Tibial nerve (tissue), 4 donors: ENCODE measurements at regions not wholly inside any gene's neighbourhood (a gene's known extent, or its start where the extent isn't known, plus 50 kb on each side); places are given as distances from the start of the nearest gene placed in this dataset.

Source experiments
- DNase-seq, 2 donors: peaks; one replicate each; pipeline ENCODE4 v3.0.0-alpha.2; 2019; ENCODE audit warnings: low spot score in 2 of 2
- H3K27ac ChIP-seq, 4 donors: fragments of 200-600 bp; sonication (generic) in 3 of 4; one replicate each; pipeline ENCODE4 v1.5.1; 2017 to 2019; ENCODE audit warnings: mild to moderate bottlenecking in 1 of 4
- H3K27me3 ChIP-seq, 2 donors: fragments of 200-600 bp; sonication (generic) in 1 of 2; one replicate each; pipeline versions ENCODE4 v1.5.1 to v1.6.0; 2017 to 2019
- H3K36me3 ChIP-seq, 3 donors: fragments of 200-600 bp; sonication (generic); one replicate each; pipeline ENCODE4 v1.5.1; 2018 to 2019
- H3K4me1 ChIP-seq, 4 donors: fragments of 200-600 bp; sonication (generic) in 3 of 4; one replicate each; pipeline ENCODE4 v1.5.1; 2017 to 2019
- H3K4me3 ChIP-seq, 4 donors: fragments of 200-600 bp; sonication (generic) in 3 of 4; one replicate each; pipeline ENCODE4 v1.5.1; 2017 to 2019; ENCODE audit warnings: mild to moderate bottlenecking in 1 of 4, moderate library complexity in 1 of 4
- H3K9me3 ChIP-seq, 4 donors: fragments of 200-600 bp; sonication (generic) in 3 of 4; one replicate each; pipeline ENCODE4 v1.5.1; 2017 to 2019
- CTCF ChIP-seq, 5 experiments: fragments of 200-600 bp in 3 of 5; fragments of 450-650 bp in 2 of 5; sonication (generic) in 3 of 5; IDR thresholded peaks; one replicate each; pipeline ENCODE4 v1.5.1; 2016 to 2019; ENCODE audit warnings: antibody characterized with exemption in 5 of 5, mild to moderate bottlenecking in 3 of 5, moderate library complexity in 2 of 5
- EP300 ChIP-seq, 2 donors: sonication (generic); formaldehyde crosslinking; IDR thresholded peaks; one replicate each; pipeline ENCODE4 v1.6.1; 2017; ENCODE audit warnings: antibody characterized with exemption in 2 of 2, mild to moderate bottlenecking in 1 of 2
- POLR2A ChIP-seq, 2 donors: fragments of 450-650 bp; IDR thresholded peaks; one replicate each; pipeline ENCODE4 v1.6.1; 2017; ENCODE audit warnings: antibody characterized with exemption in 2 of 2, mild to moderate bottlenecking in 2 of 2, moderate library complexity in 2 of 2
- WGBS, 2 donors: methylation state at CpG; one replicate each; pipeline ENCODE4 v1.1.5; 2018; 5-methylcytosine and 5-hydroxymethylcytosine counted together

- WGBS, 2 donors = 84 to 95% methylated on average over 3 of the region's 3 CpGs
- H3K27me3 ChIP-seq = no peaks in the 10 kb centered on the region
- no peak for DNase-seq
- no peak for TF ChIP-seq CTCF (IDR thresholded peaks at IDR 0.05)
- no peak for TF ChIP-seq EP300 (IDR thresholded peaks at IDR 0.05)
- TF ChIP-seq POLR2A (IDR thresholded peaks at IDR 0.05) = no peak
- no peaks in the 10 kb centered on the region for H3K4me1 ChIP-seq
- no peak overlapping the region for H3K4me3 ChIP-seq
- no peaks in the 10 kb centered on the region for H3K9me3 ChIP-seq
- H3K36me3 ChIP-seq = no peaks in the 10 kb centered on the region
- H3K27ac ChIP-seq = no peak overlapping the region
Observed at GRCh38 chrX:142043196-142043595, 139.5 kb downstream of the MAGEC1 start.

GRCh38 chrX:142040906-142041305 lies 137.2 kb downstream of the MAGEC1 start:
- H3K9me3 ChIP-seq = no peaks in the 10 kb centered on the region
- no peaks in the 10 kb centered on the region for H3K36me3 ChIP-seq
- no peaks in the 10 kb centered on the region for H3K27me3 ChIP-seq
- H3K4me1 ChIP-seq = no peaks in the 10 kb centered on the region
- DNase-seq = no peak
- H3K27ac ChIP-seq = no peak overlapping the region
- no peak overlapping the region for H3K4me3 ChIP-seq
- 86 to 89% methylated on average over 3 to 6 of the region's 6 CpGs for WGBS, 2 donors
- TF ChIP-seq CTCF (IDR thresholded peaks at IDR 0.05) = no peak
- no peak for TF ChIP-seq POLR2A (IDR thresholded peaks at IDR 0.05)
- TF ChIP-seq EP300 (IDR thresholded peaks at IDR 0.05) = no peak

GRCh38 chrX:142036116-142036515 lies 132.4 kb downstream of the MAGEC1 start:
- Histone ChIP-seq H3K4me1 (no peaks in the 10 kb centered on the region), H3K4me3 (no peak overlapping the region), H3K9me3 (no peaks in the 10 kb centered on the region), H3K36me3 (no peaks in the 10 kb centered on the region), H3K27ac (no peak overlapping the region), H3K27me3 (no peaks in the 10 kb centered on the region)
- no peak for DNase-seq
- no peak for TF ChIP-seq EP300 (IDR thresholded peaks at IDR 0.05)
- no peak for TF ChIP-seq CTCF (IDR thresholded peaks at IDR 0.05)
- TF ChIP-seq POLR2A (IDR thresholded peaks at IDR 0.05) = no peak

- TF ChIP-seq EP300 (IDR thresholded peaks at IDR 0.05) = no peak
- TF ChIP-seq POLR2A (IDR thresholded peaks at IDR 0.05) = no peak
- no peak for TF ChIP-seq CTCF (IDR thresholded peaks at IDR 0.05)
- 75 to 81% methylated on average over 1 of the region's 1 CpG for WGBS, 2 donors
- H3K9me3 ChIP-seq = no peaks in the 10 kb centered on the region
- no peak overlapping the region for H3K27ac ChIP-seq
- H3K4me3 ChIP-seq = no peak overlapping the region
- DNase-seq = no peak
- no peaks in the 10 kb centered on the region for H3K27me3 ChIP-seq
- no peaks in the 10 kb centered on the region for H3K4me1 ChIP-seq
- no peaks in the 10 kb centered on the region for H3K36me3 ChIP-seq
Observed at GRCh38 chrX:142005532-142005931, 101.8 kb downstream of the MAGEC1 start.

- H3K4me3 ChIP-seq = no peak overlapping the region
- H3K27ac ChIP-seq = no peak overlapping the region
- no peaks in the 10 kb centered on the region for H3K36me3 ChIP-seq
- H3K9me3 ChIP-seq = no peaks in the 10 kb centered on the region
- TF ChIP-seq CTCF (IDR thresholded peaks at IDR 0.05) = no peak
- TF ChIP-seq EP300 (IDR thresholded peaks at IDR 0.05) = no peak
- DNase-seq = no peak
- WGBS, 2 donors = 60 to 77% methylated on average over 3 of the region's 3 CpGs
- H3K27me3 ChIP-seq = no peaks in the 10 kb centered on the region
- no peaks in the 10 kb centered on the region for H3K4me1 ChIP-seq
Observed at GRCh38 chrX:142002471-142002870, 98.8 kb downstream of the MAGEC1 start.
